Stimulated activated naive CD4-positive, alpha-beta T cell (primary cell): ENCODE measurements at regions not wholly inside any gene's neighbourhood (a gene's known extent, or its start where the extent isn't known, plus 50 kb on each side); places are given as distances from the start of the nearest gene placed in this dataset.

Experiments used
- DNase-seq, 6 experiments: peaks; one replicate each; lab custom pipeline; 2025; lab: John Stamatoyannopoulos, UW

GRCh38 chr5:56588131-56588487 lies 227.2 kb upstream of the MAP3K1 start:
- no peak for DNase-seq

- DNase-seq: peak in 3 of 6 experiments; percentile 47 to 60 (median 49)
Measured at GRCh38 chr5:56587381-56588130, 227.8 kb upstream of the MAP3K1 start.

DNA sequence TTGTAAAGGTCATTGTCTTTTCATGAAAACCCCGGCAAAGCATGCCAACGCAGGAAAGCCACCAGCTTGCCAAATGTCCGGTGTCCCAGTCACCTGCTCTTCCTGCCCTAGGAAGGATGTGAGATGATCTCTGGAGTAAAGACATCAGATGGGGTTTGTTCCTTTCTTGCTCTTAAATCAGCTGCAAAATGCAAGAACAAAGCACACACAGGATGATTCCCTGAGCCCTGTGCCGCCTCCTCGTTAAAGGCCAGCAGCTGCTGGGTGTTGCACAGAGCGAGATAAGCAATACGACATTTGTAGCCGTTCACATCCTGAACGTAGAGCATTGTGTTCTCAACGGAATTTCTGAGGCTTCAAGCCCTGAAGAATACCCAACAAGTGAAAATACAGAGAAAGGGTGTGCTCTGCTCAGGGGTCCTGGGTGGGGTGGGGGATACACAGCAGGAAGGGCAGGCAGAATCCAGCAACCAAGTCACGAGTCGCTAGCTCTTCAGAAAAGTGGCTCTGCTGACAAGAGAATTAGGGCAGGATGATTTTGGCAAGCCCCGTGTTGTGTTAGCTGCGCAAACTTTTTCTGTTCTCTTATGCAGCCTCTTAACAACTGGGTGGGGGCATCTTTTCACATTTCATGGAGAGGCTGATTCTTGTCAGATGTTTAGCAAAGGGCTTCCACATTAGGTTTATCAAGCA lies 229.2 kb upstream of the MAP3K1 start:
- peak in 4 of 6 experiments; percentile 3 to 32 (median 26) for DNase-seq

GRCh38 chr5:56585461-56585860 lies 229.9 kb upstream of the MAP3K1 start:
- no peak for DNase-seq

DNA sequence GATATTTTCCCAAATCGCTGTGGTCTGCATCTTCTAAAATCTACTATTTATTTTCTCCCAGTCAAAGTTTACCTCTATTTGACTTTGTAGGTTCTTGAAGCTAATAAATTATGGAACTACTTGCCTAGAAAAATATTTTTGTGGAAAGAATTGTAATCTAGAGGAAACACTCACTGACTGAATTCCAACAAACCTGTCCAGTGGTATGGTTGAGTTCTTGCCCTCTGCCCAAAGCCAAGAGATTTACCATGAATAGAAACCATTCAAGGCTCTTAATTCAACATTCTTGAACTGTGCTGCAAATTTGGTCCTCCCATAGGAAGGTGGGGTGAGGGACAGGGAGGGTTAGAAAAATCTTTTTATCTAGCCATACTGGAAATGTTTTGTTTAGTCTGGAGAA lies 233.9 kb upstream of the MAP3K1 start:
- DNase-seq: no peak

GRCh38 chr5:56580864-56581263 lies 234.5 kb upstream of the MAP3K1 start:
- no peak for DNase-seq

- DNase-seq: no peak
Measured at GRCh38 chr5:56575821-56576220, 239.5 kb upstream of the MAP3K1 start.

DNA sequence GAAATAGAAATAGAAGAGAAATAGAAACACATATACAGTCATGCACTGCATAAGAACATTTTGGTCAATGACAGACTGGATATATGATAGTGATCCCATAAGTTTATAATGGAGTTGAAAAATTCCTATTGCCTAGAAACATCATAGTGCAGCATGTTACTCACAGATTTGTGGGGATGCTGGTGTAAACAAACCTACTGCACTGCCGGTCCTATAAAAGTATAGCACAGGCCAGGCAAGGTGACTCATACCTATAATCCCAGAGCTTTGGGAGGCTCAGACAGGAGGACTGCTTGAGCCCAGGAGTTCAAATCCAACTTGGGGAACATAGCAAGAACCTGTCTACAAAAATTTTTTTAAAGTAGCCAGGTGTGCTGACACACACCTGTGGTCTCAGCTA lies 240.6 kb upstream of the MAP3K1 start:
- no peak for DNase-seq

DNA sequence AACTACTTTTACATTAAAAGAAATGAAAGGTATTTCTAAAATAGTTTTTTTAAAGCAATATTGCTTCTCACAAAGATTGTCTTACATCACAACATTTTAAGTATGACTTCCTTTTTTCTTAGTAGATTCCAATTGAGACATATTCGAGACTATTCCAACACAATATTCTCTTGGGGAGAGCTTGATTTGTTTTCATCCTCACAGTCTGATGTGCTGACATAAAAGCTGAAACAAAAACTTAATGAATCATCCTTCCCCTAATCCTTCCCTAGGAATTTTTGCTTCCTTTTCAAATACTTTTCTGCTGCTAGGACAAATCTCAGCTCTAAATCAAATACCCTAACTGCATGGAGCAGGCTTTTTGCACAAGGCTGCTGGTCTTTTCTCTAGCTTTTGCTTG lies 245.8 kb upstream of the MAP3K1 start:
- DNase-seq: no peak

- no peak for DNase-seq
Measured at GRCh38 chr5:56569076-56569475, 246.3 kb upstream of the MAP3K1 start.

- DNase-seq: no peak
Measured at GRCh38 chr5:56567278-56567677, 248.1 kb upstream of the MAP3K1 start.

DNA sequence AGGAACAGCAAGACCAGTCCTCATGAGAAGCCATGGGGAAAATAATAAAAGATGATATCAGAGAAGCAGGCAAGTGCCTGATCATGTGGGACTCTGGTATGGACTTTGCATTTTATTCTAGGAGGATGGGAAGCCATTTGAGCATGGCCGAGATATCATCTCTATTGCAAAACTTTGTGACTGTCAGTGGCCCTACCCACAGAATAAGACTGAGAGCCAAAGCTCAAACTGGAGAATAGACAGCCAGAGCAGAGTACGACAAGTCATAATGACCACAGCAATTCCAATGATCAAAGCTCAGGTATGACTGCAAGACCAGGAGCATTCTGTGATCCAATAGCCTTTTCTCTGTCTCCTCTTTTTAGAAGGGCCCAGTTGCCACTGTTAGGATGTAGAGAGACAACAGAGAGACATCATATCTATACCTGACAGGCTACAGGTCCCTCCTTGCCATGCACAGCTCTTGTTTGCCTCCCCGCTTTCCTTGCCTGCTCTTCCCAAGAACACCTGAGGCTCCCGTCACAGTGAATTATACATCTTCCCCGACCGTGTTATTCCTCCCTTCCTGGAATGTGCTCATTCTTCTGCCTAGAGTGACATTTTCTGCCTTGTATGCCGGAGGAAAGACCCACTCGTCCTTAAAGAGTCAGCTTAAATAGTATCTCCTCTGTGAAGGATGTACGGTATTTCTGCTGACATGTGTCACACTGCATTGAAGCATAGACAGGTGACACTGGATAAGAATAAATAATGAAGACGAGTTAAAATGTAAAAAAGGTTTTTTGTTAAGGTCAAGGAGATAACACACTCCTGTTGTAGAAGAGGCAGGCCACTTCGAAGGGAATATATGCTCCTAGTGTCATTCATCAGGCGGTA lies 248.7 kb upstream of the MAP3K1 start:
- no peak for DNase-seq

GRCh38 chr5:56565644-56566043 lies 249.7 kb upstream of the MAP3K1 start:
- DNase-seq: peak in 1 of 6 experiments; percentile 5

- no peak for DNase-seq
Measured at GRCh38 chr5:56565283-56565615, 250.1 kb upstream of the MAP3K1 start.

GRCh38 chr5:56564541-56565282 lies 250.6 kb upstream of the MAP3K1 start:
- no peak for DNase-seq

DNA sequence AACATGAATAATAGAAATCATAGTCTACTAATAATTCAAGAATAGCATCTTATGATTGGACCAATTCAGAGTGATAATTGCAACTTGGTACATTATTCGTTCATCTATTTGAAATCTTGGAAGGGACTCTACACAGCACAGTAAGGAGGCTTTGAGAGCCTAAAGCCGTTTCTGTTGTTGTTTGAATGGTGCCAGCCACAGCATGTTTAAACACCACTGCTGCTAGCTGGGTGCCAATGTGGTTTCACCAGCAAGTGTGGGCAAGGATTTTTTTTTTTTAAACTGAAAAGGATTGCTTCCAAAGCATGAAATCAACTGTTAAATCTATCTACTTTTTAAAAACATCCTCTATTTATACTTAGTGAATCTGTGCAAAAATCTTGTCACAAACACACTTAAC lies 253.9 kb upstream of the MAP3K1 start:
- no peak for DNase-seq

- no peak for DNase-seq
Measured at GRCh38 chr5:56558131-56558745, 257.1 kb upstream of the MAP3K1 start.

DNA sequence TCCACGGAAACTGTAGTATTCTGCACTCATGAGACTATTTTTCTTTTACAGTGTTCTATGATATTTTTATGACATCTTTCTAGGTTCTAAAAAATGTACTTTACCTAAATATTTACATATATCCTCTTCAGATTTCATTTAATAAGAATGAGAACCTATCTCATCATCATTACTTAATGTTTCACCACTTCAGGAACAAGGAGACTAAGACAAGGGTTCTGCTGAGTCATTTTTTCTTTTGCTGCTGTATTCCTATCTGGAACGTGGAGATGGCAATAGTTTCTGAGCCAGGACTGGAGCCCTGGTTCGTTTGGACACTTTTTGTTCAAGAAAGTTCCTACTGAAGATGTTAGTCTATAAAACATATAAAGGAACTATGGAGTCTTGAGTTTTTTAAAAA lies 258.2 kb upstream of the MAP3K1 start:
- no peak for DNase-seq

DNA sequence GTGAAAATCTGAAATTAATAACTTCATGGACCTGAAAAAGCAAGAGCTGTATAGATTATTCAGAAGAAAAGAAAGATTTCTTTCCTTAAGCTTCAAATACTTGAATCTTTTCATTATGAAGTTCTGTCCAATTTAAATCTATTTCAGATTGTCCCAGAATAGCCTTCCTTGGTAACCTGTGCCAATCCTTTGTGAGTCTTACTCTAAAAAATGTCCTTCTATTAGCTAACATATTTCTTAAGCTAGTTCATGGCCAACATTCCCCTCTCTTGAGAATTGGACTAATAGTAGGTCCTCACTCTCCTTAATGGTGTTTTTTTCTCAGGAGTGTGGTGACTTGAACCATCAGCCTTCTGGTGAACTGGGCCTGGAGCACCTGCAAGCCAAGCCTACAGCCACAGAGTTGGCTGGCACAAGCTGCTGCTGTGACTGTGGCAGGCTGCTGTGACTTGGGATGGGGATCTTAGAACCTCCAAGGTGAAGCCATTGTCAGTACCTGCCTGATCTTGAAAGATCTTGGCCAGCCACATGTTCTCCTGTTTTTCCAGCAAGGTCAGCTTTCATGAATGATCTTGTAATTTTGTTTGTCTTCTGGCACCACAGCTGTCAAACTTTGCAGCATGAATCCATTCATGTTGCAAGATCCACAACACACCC lies 262.6 kb upstream of the MAP3K1 start:
- DNase-seq: no peak

DNA sequence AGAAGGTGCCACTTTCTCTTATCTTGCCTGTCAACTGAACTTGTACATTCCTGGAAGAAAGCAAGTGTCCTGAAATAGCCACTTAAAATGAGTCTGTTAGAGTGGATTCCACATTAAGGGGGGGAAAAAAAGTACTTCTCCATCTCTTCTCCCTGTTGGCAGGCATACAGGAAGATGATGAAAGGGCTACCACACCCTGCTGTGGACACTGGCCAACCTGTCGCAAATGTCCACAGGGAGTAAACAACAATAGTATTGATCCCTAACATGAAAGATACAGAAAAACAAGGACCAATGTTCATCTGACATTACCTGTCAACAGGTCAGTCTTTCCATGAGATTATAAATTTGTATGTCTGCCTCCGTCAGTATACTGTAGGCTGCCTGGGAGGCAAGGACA lies 265.1 kb upstream of the MAP3K1 start:
- DNase-seq: no peak
